GM06990 (cell line): ENCODE measurements at regions not wholly inside any gene's neighbourhood (a gene's known extent, or its start where the extent isn't known, plus 50 kb on each side); places are given as distances from the start of the nearest gene placed in this dataset.

ENCODE experiments used
- DNase-seq: peaks from one replicate; pipeline ENCODE4 v3.0.0-alpha.2; 2011; ENCODE audit not compliant: insufficient read length; ENCODE audit errors: extremely low read depth
- H3K27me3 ChIP-seq: replicated peaks from 2 replicates; pipeline ENCODE4 v1.6.0; 2011; ENCODE audit warnings: low read length; ENCODE audit not compliant: control insufficient read depth, insufficient read depth
- H3K36me3 ChIP-seq: 2 replicates; pipeline ENCODE4 v1.5.1; 2011; ENCODE audit warnings: low read length; ENCODE audit not compliant: control insufficient read depth, insufficient read depth
- H3K4me3 ChIP-seq: replicated peaks from 2 replicates; pipeline ENCODE4 v1.5.1; 2011; ENCODE audit warnings: low read depth, mild to moderate bottlenecking, control low read depth, low read length
- TF ChIP-seq, protein P1 (sequence below): IDR thresholded peaks from 2 replicates; pipeline ENCODE4 v1.5.1; 2011; ENCODE audit warnings: low read length, control low read depth, mild to moderate bottlenecking, inconsistent platforms; ENCODE audit not compliant: insufficient read depth, poor library complexity, severe bottlenecking

DNA sequence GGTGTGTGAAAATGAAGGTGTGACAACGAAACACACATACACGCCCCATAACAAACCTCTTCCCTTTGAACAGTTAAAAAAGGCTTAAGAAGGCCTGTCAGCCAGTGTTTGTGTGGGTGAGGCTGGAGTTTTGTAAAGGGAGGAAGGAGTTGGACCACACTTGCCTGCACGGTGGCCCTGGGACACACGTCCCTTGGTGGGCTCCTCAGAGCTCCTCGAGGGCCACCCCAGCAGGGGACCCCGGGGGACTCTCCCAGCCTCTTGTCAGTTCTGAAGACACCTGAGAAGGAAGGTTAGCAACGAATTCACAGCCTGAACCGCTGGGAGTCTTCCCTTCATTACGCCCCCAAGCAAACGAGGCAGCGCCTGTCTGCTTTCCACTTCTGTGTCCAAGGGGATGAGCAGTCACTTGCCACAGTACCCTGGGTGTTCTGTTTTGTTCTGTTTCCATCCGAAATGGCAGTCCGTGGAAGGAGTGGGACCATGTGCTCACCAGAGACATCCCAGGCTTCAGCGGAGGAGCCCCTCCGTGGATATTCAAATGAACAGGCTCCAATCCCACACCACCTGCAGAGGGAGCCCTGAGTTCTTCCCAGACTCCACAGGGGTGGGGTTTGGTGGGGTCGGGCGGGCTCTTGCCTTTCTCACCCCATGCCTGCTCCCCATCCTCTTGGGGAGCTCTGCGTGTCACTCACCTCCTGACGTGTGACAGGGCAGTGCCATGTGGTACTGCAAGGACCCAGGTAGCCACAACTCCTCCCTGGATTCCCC is 68.6 kb downstream of the NRN1 start:
- H3K36me3 ChIP-seq, result no peaks in the 10 kb centered on the region

DNA sequence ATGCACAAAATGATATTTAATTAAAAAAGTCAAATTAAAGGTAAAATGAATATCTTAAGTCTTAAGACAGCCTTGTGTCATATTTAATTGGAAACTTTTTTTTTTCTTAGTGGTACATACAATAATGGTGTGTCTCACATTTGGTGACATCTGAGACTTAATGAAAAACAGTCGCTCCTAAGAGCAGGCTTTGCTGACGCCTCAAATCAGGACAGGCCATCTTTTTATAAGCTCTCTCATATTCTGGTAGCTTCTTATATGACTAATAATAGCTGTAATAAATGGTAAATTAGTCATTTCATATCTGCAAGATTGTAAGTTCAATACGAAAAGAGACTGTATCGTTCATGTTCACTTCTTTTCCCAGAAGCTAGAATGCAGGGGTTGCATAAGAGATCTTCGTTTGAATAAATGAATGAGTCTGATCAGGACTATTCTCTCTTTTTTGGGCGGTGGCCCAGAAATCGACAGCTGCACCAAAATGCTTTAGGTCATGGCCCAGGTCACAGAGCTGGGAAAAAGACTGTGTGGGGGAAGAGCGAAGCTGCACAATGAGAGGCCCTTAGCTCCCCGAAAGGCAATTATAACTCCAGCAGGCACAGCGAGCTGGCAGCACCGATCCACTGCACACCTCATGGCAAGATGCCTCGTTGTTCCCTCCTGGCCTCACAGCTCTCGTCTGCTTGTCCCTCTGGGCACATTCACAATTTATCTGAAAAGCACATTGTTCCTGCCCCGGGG is 69.4 kb downstream of the NRN1 start:
- no peaks in the 10 kb centered on the region; the same call in 1 of the 2 replicates for H3K27me3 ChIP-seq
- H3K4me3 ChIP-seq, result no peak overlapping the region
- H3K36me3 ChIP-seq, result no peaks in the 10 kb centered on the region
- no peak for DNase-seq
- TF ChIP-seq, protein P1, sequence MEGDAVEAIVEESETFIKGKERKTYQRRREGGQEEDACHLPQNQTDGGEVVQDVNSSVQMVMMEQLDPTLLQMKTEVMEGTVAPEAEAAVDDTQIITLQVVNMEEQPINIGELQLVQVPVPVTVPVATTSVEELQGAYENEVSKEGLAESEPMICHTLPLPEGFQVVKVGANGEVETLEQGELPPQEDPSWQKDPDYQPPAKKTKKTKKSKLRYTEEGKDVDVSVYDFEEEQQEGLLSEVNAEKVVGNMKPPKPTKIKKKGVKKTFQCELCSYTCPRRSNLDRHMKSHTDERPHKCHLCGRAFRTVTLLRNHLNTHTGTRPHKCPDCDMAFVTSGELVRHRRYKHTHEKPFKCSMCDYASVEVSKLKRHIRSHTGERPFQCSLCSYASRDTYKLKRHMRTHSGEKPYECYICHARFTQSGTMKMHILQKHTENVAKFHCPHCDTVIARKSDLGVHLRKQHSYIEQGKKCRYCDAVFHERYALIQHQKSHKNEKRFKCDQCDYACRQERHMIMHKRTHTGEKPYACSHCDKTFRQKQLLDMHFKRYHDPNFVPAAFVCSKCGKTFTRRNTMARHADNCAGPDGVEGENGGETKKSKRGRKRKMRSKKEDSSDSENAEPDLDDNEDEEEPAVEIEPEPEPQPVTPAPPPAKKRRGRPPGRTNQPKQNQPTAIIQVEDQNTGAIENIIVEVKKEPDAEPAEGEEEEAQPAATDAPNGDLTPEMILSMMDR, result no peak

More for the DNA sequence above, 68.6 kb downstream of the NRN1 start:
- Histone ChIP-seq H3K4me3 (no peak overlapping the region), H3K27me3 (no peaks in the 10 kb centered on the region; the same call in 1 of the 2 replicates)
- TF ChIP-seq, protein P1, result no peak
- DNase-seq, result no peak

DNA sequence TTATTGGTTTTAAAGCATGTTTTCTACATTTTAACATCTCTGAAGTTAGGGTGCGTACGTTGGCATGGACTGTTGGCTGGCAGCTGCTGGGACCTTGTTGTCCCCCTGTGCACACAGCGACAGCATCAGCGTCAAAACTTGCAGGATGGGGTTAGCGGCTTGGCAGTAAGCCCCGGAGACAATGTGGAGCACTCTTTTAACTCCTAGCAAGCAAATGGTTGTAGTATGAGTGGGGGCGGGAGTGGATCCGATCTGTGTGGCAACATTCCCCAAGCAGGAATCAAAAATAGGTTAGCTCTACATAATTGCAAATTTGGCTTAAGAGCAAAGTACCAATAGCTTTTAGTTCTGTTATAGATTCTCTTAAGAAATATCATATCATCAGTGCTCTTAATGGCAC is 70.1 kb downstream of the NRN1 start:
- TF ChIP-seq, protein P1, result no peak
- Histone ChIP-seq H3K36me3 (no peaks in the 10 kb centered on the region), H3K4me3 (no peak overlapping the region), H3K27me3 (no peaks in the 10 kb centered on the region; the same call in 1 of the 2 replicates)
- DNase-seq, result no peak

DNA sequence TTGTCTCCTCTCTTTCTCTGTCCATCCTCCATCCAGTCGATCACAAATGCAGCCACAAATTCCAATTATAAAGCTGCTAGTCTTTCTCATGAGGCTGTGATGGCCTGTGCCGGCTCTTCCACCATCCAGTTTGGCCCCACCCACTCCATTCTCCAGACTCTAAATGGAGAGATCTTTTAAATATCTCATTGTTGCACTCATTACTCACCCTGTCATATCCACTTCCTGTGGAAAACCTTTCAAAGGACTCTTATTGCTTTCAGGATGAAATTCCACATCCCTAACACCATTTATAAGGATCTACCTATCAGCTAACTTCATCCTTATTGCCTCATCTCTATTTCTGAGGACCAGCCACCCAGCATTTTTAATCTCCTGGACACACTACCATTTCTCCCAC is 70.6 kb downstream of the NRN1 start:
- no peak for DNase-seq
- no peaks in the 10 kb centered on the region for H3K36me3 ChIP-seq
- no peaks in the 10 kb centered on the region; the same call in 1 of the 2 replicates for H3K27me3 ChIP-seq
- no peak overlapping the region for H3K4me3 ChIP-seq
- TF ChIP-seq, protein P1, result no peak

DNA sequence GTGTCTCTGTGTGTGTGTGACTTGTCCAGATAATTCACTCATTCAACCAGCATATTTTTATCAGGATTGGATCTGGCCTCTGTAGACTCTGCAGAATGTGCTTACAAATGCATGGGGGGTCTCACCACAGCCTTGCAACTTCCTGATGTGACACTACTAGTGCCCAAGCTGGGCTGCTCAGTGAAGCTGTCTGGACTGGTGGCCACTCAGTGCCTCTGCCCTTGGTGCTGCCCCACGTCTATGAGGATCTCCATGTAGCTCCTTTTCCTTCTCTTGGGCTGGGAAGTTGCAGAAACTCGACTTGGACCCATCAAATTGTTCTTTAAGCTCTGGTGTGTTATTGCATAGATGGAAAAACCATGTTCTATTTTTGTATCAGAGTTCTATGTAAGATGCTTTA is 75.8 kb downstream of the NRN1 start:
- H3K4me3 ChIP-seq, result no peak overlapping the region
- TF ChIP-seq, protein P1, result no peak

More for the DNA sequence above, 75.8 kb downstream of the NRN1 start:
- DNase-seq, result no peak
- H3K36me3 ChIP-seq, result no peaks in the 10 kb centered on the region
- no peaks in the 10 kb centered on the region; the same call in none of the 2 replicates for H3K27me3 ChIP-seq
